Activated CD4-positive, CD25-positive, alpha-beta regulatory T cell treated with anti-CD3 and anti-CD28 coated beads, Interleukin-2, amount 50 U/mL, for 24 hours (primary cell): ENCODE measurements at regions not wholly inside any gene's neighbourhood (a gene's known extent, or its start where the extent isn't known, plus 50 kb on each side); places are given as distances from the start of the nearest gene placed in this dataset.

ENCODE experiments used
- ATAC-seq, 2 donors: fragments of 150-1000 bp; cut with Tn5 transposase; one replicate each; pipeline ENCODE4 v1.10.0; 2021; ENCODE audit warnings: mild to moderate bottlenecking in 1 of 2, moderate library complexity in 1 of 2

- ATAC-seq, result no peak
These were observed 453.9 kb upstream of the GOT2 start for GRCh38 chr16:59188029-59188428.

GRCh38 chr16:59181821-59182420 lies 447.8 kb upstream of the GOT2 start:
- no peak for ATAC-seq

- no peak for ATAC-seq
These were observed 446.0 kb upstream of the GOT2 start for GRCh38 chr16:59180083-59180476.

GRCh38 chr16:59179446-59180082 lies 445.4 kb upstream of the GOT2 start:
- no peak for ATAC-seq

- no peak for ATAC-seq
These were observed 439.3 kb upstream of the GOT2 start for GRCh38 chr16:59173408-59173831.

GRCh38 chr16:59170099-59170712 lies 436.1 kb upstream of the GOT2 start:
- ATAC-seq, result no peak

- ATAC-seq, result no peak
These were observed 435.1 kb upstream of the GOT2 start for GRCh38 chr16:59169168-59169567.

- no peak for ATAC-seq
These were observed 434.5 kb upstream of the GOT2 start for GRCh38 chr16:59168461-59169114.

GRCh38 chr16:59164461-59164860 lies 430.3 kb upstream of the GOT2 start:
- ATAC-seq, result no peak

GRCh38 chr16:59163371-59164055 lies 429.4 kb upstream of the GOT2 start:
- no peak for ATAC-seq

GRCh38 chr16:59161679-59162078 lies 427.6 kb upstream of the GOT2 start:
- no peak for ATAC-seq

- no peak for ATAC-seq
These were observed 420.2 kb upstream of the GOT2 start for GRCh38 chr16:59154295-59154694.

- ATAC-seq, result no peak
These were observed 414.6 kb upstream of the GOT2 start for GRCh38 chr16:59148769-59149155.

GRCh38 chr16:59148056-59148768 lies 414.1 kb upstream of the GOT2 start:
- no peak for ATAC-seq

- no peak for ATAC-seq
These were observed 412.0 kb upstream of the GOT2 start for GRCh38 chr16:59146140-59146539.

GRCh38 chr16:59144841-59145240 lies 410.7 kb upstream of the GOT2 start:
- no peak for ATAC-seq

- no peak for ATAC-seq
These were observed 410.2 kb upstream of the GOT2 start for GRCh38 chr16:59144326-59144725.

- no peak for ATAC-seq
These were observed 392.4 kb upstream of the GOT2 start for GRCh38 chr16:59126486-59126885.

GRCh38 chr16:59124056-59124455 lies 389.9 kb upstream of the GOT2 start:
- no peak for ATAC-seq

GRCh38 chr16:59123479-59123878 lies 389.4 kb upstream of the GOT2 start:
- no peak for ATAC-seq

GRCh38 chr16:59122262-59122537 lies 388.1 kb upstream of the GOT2 start:
- no peak for ATAC-seq

- ATAC-seq, result no peak
These were observed 387.5 kb upstream of the GOT2 start for GRCh38 chr16:59121411-59122261.
